Stimulated activated CD8-positive, alpha-beta memory T cell treated with anti-CD3 and anti-CD28 coated beads, Interleukin-12 subunit alpha, Interleukin-12 subunit beta, amount 100 ng/mL, for 4 hours (primary cell): ENCODE measurements at regions not wholly inside any gene's neighbourhood (a gene's known extent, or its start where the extent isn't known, plus 50 kb on each side); places are given as distances from the start of the nearest gene placed in this dataset.

ENCODE experiments used
- DNase-seq: peaks from one replicate; pipeline ENCODE4 v3.0.0-alpha.2; 2020; ENCODE audit warnings: low read depth

DNA sequence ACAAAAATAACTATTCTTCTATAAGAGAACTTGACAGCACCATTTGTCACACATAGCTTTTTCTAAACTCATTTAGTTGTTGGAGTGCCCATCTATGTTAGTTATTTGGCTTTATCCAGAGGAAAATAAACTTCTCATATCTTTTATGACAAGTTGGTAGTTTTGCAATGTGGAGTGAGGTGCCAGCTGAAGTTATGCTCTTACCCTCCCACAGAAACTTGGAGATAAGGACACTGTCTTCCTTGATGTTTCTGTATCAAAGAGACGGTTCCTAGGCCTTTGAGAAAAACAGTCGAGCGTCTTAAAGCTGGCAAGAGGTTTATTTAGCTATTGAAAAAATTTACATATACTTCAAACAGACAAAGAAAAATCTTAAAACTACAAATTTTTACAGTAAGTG, 1079.7 kb downstream of the SLITRK1 start:
- no peak for DNase-seq

DNA sequence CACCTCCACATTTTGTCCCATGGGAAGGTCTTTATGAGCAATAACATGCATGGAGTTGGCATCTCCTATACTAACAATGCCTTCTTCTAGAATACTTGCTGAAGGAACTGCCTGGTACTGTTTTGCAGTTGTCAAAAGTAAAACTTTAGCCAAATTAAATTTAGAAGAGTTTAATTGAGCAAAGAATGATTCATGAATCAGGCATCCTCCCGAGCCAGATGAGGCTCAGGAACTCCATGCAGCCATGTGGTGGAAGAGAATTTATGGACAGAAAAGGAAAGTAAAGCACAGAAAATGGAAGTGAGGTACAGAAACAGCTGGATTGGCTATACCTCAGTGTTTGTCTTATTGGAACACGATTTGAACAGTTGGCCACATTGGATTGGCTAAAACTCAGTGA, 1081.9 kb downstream of the SLITRK1 start:
- no peak for DNase-seq

DNA sequence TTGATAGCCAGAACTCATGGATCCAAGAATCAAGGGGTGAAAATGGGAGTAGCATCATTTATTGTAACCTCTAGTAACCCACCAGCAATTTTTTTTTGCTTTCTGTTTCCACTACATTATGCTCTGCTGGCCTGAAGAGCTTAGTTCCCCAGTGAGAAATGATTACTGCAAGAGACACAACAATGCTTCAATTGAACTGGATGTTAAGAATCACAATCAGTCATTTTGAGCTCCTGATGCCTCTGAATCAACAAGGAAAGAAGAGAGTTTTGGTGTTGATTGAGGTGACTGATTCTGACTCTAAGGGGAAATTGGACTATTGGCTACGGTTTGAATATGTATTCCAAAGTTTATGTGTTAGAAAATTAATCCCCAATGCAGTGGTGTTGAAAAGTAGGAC, 1084.4 kb downstream of the SLITRK1 start:
- DNase-seq, result no peak

DNA sequence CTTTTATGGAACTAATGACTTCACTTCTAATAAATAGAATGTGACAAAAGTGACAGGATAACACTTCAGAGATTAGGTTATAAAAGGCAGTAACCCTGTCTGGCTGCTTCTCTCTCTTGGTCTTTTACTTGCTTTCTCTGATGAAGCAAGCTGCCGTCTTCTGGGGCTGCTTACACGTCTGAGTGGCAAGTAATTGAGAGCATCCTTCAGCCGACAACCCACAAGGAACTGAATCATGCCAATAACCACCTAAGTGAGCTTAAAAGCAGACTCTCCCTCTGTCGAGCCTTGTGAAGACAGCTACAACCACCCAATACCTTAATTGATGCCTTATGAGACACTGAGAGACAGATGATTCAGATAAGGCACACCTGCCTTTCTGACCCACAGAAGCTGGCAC, 1091.2 kb downstream of the SLITRK1 start:
- DNase-seq, result no peak

DNA sequence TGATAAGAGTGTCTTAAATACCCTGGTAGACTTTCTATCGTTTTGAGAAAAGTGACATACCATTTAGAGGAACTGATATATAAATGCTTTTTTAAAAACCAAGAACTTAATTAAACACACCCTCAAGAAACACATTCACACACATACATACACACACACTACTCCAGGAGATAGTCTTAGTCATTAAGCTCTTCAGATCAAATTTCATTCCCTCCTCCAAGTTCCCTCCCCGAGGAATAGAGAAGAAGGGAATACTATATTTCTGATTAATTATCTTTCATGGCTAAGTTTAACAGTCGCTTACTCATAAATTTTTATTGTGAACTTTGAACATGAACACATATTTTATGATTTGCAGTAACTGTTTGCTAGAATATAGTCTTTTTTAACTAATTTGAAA, 1109.5 kb downstream of the SLITRK1 start:
- no peak for DNase-seq

DNA sequence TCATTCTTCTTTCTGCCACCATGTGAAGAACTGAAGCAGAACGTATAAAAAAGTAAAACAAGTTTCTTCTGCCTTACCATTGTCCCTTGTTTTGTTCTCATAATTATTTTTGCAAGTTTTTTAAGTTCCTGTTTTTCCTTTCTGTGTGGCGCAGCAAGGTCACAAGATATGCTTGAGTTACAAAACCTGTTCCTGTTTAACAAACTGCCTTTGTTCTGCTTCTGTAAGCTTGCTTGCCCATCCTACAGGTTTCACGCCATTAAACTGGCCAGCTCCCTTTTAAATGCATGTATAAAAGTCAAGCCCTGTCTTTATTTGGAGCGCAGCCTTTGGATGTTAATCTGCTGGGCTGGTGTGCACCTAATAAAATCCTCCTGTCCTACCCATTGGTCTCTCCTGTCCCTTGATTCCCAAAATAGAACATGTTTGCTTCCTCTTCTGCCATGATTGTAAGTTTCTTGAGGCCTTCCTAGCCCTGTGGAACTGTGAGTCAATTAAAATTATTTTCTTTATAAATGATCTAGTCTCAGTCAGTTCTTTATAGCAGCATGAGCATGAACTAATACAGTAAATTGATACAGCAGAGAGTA, 1115.4 kb downstream of the SLITRK1 start:
- no peak for DNase-seq

DNA sequence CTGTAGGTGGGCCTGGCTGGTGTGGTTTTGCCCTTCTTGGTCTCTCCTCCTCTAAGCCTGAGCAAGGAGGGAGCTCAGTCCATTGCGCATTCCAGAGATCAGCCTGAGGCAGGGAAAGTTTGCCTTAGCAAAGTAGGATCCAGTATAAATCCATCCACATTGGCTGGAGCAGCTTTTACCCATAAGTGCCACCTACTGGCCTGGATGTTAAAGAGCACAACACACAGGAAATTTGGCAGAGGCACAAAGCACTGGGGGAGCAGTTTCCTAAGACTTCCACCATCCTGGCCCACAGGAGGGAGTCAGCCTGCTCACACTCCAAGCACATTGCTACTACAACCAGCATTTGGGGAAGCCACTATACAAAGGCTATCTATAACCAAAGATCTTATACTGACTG, 1124.2 kb downstream of the SLITRK1 start:
- no peak for DNase-seq

DNA sequence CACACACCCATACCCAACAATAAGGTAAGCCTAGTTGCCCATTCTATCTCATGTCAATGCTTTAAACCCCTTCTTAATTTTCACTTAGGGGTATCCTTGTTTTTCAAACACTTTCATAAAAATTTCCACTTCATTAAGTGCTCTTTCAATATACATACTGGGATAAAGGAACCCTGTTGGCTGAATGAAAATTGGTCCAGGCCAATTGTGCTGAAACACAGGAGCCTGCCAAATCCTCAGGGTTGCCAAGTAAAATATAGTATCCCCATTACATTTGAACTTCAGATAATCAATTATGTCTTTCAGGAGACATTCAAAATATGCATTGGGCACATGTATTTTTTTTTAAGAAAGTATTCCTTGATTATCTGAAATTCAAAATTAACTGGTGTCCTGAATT, 1131.1 kb downstream of the SLITRK1 start:
- DNase-seq, result no peak

DNA sequence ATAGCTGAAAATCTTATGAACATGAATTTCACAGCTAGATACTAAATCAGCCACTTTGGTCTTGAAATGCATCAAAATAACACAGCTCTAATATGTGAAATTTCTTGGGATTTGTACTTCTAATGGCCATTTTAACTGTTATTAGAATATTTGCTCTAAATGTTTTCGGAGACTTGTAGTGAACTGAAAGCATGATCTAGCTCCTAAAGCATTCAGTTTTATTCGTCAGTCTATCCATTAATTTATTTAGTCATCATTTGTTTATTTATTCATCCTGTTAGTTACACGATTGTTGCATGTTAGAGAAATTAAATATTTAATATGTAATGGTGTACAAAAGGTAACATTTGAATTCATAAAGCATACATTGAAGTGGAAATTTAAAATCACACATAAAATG, 1132.7 kb downstream of the SLITRK1 start:
- DNase-seq, result no peak

DNA sequence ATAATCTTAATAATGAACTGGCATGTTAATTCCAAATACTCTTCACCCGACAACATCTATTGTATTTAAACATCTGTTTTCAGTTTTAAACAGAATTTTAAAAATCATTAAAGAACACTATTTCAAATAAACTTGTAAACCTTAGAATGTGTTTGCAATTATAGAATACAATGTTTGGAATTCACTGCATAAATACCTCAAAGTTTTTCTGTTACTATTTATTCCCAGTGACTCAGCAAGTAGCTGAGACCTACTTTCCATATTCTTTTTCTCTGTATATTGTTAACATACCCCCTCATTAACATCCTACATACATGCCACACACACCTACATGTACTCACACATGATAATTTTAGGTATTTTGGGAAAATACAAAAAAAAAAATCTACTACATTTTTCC, 1134.3 kb downstream of the SLITRK1 start:
- DNase-seq, result no peak

DNA sequence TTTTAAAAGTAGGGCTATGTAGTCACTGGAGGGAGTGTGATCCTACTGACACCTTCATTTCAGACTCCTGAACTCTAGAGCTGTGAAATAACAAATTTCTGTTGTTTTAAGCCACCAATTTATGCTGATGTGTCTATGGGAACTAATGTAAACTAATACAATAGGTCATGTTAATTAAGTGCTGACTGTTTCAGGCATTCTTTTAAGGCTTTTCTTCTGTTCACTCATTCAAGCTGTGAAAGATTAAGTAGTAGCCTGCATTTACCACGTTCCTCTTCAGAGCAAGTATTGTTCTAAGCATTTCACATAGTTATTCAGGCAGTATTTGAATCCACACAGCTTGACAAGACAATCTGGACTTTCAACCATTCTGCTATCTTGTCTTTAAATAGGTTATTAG, 1135.0 kb downstream of the SLITRK1 start:
- no peak for DNase-seq

DNA sequence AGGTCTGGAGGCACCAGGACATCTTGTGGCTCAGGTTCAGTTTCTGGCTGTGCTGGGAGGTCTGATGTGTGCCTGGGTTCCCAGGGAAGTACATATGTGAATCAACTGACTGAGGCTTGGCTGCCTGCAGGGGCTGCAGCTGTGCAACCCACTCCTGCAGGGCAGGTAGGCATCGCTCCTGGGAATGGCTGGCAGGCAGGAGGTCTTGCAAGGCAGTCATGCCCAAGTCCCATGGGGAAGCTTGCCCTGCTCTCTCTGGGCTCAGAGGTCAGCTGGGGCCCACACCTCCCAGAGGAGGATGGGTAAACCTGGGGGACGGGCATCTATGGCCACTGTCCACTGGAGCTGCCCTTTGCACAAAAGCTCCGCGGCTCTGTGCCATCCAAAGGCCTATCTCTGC, 1141.8 kb downstream of the SLITRK1 start:
- DNase-seq, result no peak

DNA sequence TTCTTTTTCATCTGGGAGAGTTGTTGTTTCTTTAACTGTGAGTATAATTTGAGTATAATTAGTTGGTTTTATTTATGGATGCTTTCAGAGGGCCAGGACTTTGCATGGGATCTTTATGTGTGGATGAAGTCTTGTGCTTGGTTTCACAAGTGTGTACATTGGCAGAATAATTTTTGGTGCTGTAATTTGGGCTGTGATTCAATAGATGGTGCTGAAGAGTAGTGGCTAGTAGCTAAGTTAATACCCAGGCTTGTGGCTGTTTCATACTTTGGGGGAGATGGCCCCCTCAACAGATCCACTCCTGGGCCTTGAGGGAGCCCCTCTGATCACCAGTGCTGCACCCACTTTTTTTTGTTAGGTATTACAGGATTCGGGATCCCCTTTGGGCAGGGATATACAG, 1142.4 kb downstream of the SLITRK1 start:
- DNase-seq, result no peak

DNA sequence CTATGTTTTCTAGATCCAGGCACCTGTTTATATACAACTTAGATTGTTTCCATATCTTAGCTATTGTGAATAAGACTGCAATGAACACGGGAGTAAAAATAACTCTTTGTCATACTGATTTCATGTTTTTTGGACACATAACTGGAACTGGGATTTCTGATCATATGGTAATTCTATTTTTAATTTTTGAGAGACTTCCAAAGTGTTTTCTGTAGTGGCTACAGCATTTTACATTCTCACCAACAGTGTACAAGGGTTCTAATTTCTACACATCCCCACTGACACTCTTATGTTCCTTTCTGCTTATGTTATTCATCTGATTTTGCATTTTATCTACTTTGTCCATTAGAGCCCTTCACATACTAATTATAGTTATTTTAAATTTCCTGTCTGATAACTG, 1152.9 kb downstream of the SLITRK1 start:
- no peak for DNase-seq

DNA sequence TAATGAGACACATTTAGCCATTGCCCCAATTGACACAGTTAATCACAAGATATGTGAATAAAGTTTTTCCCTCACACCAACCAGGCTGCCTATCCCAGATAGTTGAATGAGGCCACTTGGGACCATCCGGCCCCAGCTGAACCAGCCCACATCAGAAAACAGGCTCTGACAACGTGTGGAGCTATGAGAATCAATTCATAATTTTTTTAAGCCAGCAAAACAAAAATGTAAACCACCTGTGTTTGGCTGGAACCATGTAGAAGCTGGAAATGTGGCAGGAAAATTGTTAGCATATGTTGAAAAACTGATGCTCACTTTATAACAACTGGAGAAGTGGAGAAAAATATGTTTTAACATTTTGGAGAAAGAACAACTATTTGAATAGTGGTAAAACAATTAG, 1161.3 kb downstream of the SLITRK1 start:
- no peak for DNase-seq

DNA sequence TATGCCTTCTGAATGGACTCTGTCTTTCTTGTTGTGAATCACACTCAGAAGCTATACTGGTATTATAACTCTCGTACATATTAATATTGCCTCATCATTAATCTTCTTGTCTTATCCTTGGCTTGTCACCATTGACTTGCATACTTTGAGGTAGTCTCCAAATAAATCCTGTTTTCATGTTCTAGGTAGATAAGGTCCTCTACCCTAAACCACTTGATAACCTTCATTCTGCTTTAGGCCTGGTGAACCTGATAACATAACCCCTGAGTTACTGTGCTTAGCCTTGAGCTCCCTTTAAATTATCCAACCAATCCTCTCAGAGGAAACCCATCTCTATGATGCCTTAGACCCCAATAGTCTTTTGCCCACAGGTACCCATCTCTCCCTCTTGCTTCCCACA, 1162.3 kb downstream of the SLITRK1 start:
- DNase-seq, result no peak

DNA sequence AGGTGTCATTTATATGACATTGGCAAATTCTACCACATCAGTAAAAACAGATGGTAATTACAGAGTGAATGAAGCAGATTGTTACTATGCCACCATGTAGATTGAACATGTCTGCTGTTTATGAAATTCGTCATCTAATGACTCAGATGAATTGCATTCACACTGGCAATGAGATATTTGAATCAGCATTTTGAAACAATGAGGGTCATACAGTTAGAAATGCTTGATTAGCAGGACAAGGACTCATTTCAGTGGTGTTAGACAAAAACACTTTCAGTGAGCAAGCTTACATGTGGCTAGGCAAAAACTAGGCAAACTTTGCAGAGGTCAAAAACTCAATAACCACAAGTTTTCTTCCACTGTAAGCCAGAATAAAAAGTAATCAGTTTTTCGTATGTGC, 1165.0 kb downstream of the SLITRK1 start:
- DNase-seq, result no peak

DNA sequence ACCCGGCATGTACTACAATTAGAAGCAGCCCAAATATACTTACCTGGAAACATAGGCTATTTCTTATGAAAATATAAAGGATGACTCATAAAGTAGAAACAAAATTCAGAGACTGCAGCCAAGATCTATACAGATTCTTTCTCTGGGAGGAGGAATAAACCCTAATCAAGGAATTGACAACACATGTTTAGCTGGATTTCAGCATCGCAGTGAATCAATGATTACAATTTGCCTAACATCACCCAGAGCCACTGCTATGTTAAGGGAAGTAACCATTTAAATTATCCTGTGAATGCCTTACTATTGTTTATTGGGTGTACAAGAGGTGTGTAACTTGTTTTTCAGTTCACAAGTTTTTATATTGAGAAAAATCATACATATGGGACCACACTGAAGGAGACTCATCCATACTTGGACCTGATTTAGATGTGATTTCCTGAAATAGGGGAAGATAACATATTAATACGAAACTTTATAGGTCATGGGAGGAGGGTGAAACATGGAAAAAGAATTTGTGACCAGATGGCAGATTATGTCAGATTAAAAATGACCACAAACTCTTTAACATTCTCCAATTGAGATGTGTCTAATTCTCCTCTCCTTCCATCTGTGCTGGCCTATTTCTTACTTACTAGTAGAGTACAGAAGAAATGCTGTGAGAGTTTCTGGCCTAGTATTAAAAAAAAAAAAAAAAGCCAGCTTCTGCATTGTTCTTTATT, 1168.4 kb downstream of the SLITRK1 start:
- no peak for DNase-seq

DNA sequence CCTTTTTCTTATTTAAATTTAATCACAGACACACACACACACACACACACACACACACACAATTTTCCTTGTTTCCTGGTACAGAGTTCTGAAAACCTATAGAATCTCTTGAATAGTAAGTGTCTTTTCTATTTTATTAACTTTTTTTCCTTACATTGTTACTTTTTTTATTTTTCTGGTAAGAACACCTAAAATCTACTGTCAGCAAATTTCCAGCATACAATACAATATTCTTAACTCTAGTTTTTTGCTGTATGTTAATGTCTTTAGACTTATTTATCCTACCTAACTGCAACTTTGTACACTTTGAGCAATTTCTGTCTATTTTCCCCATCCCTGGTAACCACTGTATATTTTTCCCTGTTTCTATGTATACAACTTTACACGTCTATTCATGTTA, 1179.8 kb downstream of the SLITRK1 start:
- DNase-seq, result no peak

DNA sequence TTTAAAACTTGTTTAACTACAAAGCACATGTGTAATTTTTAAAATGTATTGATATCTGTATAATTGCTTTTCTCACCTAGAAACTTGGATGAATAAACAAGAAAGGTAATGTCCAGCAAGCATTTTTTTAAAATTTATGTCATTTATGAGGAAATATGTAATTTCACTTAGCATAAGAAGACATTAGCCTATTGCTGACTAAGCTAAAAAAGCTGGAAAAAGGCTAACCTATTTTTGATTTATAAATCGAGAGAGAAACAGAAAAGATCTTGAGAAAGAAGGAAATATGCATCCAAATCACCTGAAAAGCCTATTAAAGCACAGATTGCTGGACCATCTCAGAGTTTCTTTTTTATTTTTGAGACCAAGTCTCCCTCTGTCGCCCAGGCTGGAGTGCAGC, 1181.3 kb downstream of the SLITRK1 start:
- no peak for DNase-seq

DNA sequence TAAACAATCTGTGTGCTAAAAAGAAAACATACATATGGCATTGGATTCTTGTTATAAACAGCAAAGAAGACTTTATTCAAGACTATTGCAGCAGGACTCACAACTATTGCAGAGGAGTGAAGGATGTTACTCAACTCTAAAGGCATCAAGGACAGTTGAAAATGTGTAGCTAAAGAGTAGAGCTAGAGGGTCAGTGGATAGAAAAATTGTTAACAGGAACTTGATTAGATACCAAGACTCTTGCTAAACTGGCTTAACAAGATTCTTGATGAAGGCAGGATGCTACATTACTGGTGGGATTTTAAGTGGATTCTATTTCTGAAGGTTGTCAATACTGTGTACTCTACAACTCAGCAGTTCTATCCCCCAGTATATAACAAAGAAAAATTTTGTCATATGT, 1183.3 kb downstream of the SLITRK1 start:
- no peak for DNase-seq

DNA sequence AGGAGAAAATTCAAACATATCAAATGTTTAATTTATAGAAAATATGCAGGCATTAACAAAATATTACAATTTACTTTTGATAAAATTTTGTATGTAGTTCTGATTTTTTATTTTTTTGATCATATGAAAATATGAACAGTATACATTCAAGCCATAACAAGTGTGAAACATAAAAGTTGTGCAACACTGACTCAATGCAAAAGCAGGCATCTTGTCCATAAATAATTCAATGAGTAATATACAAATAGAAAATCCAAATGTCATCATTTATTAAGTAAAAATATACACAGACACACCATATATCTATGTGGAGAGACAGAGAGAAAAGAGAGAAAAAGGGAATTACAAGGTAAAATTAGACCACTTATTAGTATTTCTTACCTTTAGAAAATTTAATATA, 1183.9 kb downstream of the SLITRK1 start:
- no peak for DNase-seq

DNA sequence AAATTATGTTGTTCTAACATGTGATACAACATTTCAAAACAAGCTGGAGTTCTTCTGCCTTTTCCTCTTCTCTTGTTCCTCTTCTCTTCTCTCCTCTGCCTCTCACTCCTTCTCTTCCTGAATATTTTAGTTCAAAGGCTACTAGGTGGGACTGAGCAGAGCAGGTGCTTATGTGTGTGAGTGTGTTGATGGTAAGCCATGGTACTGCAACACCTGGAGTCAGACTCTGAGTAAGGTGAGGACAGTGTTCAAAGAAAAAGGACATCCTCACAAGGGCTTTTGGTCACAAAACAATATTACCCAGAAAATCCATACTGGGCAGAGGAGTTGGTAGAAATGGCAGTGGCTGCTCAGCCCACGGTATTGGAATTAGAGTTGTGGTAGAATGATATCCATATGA, 1188.7 kb downstream of the SLITRK1 start:
- DNase-seq, result no peak

DNA sequence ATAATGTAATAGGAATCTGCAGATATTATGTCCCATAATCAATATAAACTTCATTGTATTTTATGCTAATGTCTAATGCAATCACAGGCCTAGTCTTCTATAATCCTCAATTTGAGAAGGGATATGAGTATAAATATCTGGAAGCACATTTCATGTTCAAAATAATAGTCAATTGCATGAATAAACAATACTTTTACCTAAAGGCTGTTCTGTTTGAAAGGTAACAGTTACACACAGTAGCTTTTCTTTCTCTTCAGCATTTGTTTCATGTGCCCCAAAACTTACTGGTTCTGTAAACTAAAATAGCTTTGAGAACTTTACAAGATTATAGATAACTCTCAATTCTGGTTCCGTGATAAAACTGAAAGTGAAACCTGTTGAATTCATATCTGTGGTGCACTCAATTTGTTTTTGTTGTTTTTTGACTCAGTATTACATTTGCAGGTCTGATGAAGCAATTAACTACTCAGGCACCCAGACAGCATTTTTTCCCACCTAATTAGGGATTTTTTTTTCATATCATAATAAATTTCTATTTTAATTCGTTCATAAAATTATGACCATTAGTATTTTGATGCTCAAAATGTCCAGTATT, 1193.8 kb downstream of the SLITRK1 start:
- DNase-seq, result no peak
